HCT116 (cell line): ENCODE measurements at regions not wholly inside any gene's neighbourhood (a gene's known extent, or its start where the extent isn't known, plus 50 kb on each side); places are given as distances from the start of the nearest gene placed in this dataset.

Experiments
- ATAC-seq: fragments of 200-7000 bp; cut with Tn5 transposase; 2 replicates; pipeline ENCODE4 v1.9.1; 2020; ENCODE audit warnings: mild to moderate bottlenecking, moderate library complexity
- BruUV-seq: library from RNA; stranded (reverse); fragments of 400-500 nt; replicated peaks from 2 replicates; lab custom pipeline; 2021; lab: Mats Ljungman, UMichigan
- CTCF ChIA-PET: fragments of 300-600 bp; sonication (Branson Sonifier 250); formaldehyde crosslinking; loops from one replicate; lab custom pipeline; 2021; ENCODE audit warnings: antibody characterized with exemption; lab: Charles Lee
- POLR2A ChIA-PET: fragments of 300-600, 350-600 bp; sonication (Branson Sonifier 250); formaldehyde crosslinking; loops from one replicate; lab custom pipeline; 2021; ENCODE audit warnings: antibody characterized with exemption; lab: Charles Lee
- RAD21 ChIA-PET, 2 experiments: fragments of 300-600 bp; sonication (Branson Sonifier 250); formaldehyde crosslinking; loops; one replicate each; lab custom pipeline; 2023; ENCODE audit warnings: low total read pairs in 2 of 2; ENCODE audit not compliant: uncharacterized antibody in 2 of 2, unreplicated experiment in 2 of 2, low non-redundant PET in 1 of 2; lab: Charles Lee
- DNase-seq: peaks from one replicate; pipeline ENCODE4 v3.0.0-alpha.2; 2010; ENCODE audit warnings: low read depth, low spot score
- H2AFZ ChIP-seq: fragments of 200-600 bp; shearing (Covaris generic), sonication (generic); 2 replicates; pipeline ENCODE4 v1.6.1; 2017; ENCODE audit warnings: low read depth, mixed run types, mixed read lengths, antibody characterized with exemption, low read length; ENCODE audit not compliant: poor library complexity, severe bottlenecking
- H3K27ac ChIP-seq: 2 replicates; pipeline ENCODE4 v1.5.1; 2012; ENCODE audit warnings: low read depth, low read length
- H3K27me3 ChIP-seq: fragments of 200-600 bp; sonication (generic); 2 replicates; pipeline ENCODE4 v1.6.1; 2016; ENCODE audit warnings: mixed run types, low read length, mixed read lengths; ENCODE audit not compliant: insufficient read depth
- H3K36me3 ChIP-seq, 2 experiments: fragments of 200-500 bp in 1 of 2; fragments of 200-600 bp in 1 of 2; sonication (Bioruptor generic) in 1 of 2; sonication (generic) in 1 of 2; 2 replicates each; pipeline versions ENCODE4 v1.5.1 to v1.6.1; 2014 to 2016; ENCODE audit warnings: low read length in 2 of 2, inconsistent platforms in 1 of 2, mixed read lengths in 1 of 2, mixed run types in 1 of 2; ENCODE audit not compliant: insufficient read depth in 2 of 2, control insufficient read depth in 1 of 2
- H3K4me1 ChIP-seq, 2 experiments: fragments of 200-600 bp in 1 of 2; sonication (generic) in 1 of 2; 2 replicates each; pipeline versions ENCODE4 v1.5.1 to v1.6.1; 2012 to 2017; ENCODE audit warnings: low read length in 2 of 2, inconsistent platforms in 1 of 2, mild to moderate bottlenecking in 1 of 2, mixed read lengths in 1 of 2, mixed run types in 1 of 2, moderate library complexity in 1 of 2; ENCODE audit not compliant: insufficient read depth in 2 of 2, control insufficient read depth in 1 of 2
- H3K4me2 ChIP-seq: fragments of 200-600 bp; sonication (generic); 2 replicates; pipeline ENCODE4 v1.6.1; 2017; ENCODE audit warnings: mixed run types, low read length, mixed read lengths
- H3K4me3 ChIP-seq, 2 experiments: fragments of 200-600 bp in 1 of 2; sonication (generic) in 1 of 2; replicated peaks in 1 of 2; 2 replicates each; pipeline ENCODE4 v1.5.1; 2011 to 2016; ENCODE audit warnings: low read length in 2 of 2, control low read depth in 1 of 2, low read depth in 1 of 2, mild to moderate bottlenecking in 1 of 2, mixed read lengths in 1 of 2, mixed run types in 1 of 2
- H3K79me2 ChIP-seq: fragments of 200-600 bp; sonication (generic); 2 replicates; pipeline ENCODE4 v1.6.1; 2017; ENCODE audit warnings: mild to moderate bottlenecking, mixed run types, low read length, moderate library complexity, mixed read lengths; ENCODE audit not compliant: insufficient read depth
- H3K9ac ChIP-seq: fragments of 200-600 bp; sonication (generic); 2 replicates; pipeline ENCODE4 v1.6.1; 2016; ENCODE audit warnings: low read length, mixed read lengths
- H3K9me2 ChIP-seq: fragments of 200-600 bp; sonication (generic), shearing (Covaris generic); 2 replicates; pipeline ENCODE4 v1.6.1; 2017; ENCODE audit warnings: mixed run types, mild to moderate bottlenecking, moderate library complexity; ENCODE audit not compliant: insufficient read depth
- H3K9me3 ChIP-seq, 2 experiments: fragments of 200-500 bp in 1 of 2; fragments of 200-600 bp in 1 of 2; sonication (Bioruptor generic) in 1 of 2; sonication (generic) in 1 of 2; 2 replicates each; pipeline ENCODE4 v1.6.1; 2014 to 2017; ENCODE audit warnings: low read length in 2 of 2, mixed read lengths in 2 of 2, inconsistent platforms in 1 of 2, low read depth in 1 of 2, mild to moderate bottlenecking in 1 of 2, mixed run types in 1 of 2, moderate library complexity in 1 of 2; ENCODE audit not compliant: control insufficient read depth in 1 of 2, insufficient read depth in 1 of 2
- H4K20me1 ChIP-seq: fragments of 200-600 bp; sonication (generic), shearing (Covaris generic); 2 replicates; pipeline ENCODE4 v1.6.1; 2017; ENCODE audit warnings: mixed run types, mild to moderate bottlenecking, moderate library complexity; ENCODE audit not compliant: insufficient read depth
- CBX3 ChIP-seq: IDR thresholded peaks from 2 replicates; pipeline ENCODE4 v1.6.1; 2012; ENCODE audit warnings: low read depth
- CEBPB ChIP-seq: IDR thresholded peaks from 2 replicates; pipeline ENCODE4 v1.6.1; 2012; ENCODE audit warnings: low read depth
- ELF1 ChIP-seq: IDR thresholded peaks from 2 replicates; pipeline ENCODE4 v1.6.1; 2012; ENCODE audit warnings: low read depth, borderline replicate concordance
- EZH2 ChIP-seq: fragments of 200-600 bp; sonication (generic); IDR thresholded peaks from 2 replicates; pipeline ENCODE4 v1.6.1; 2017; ENCODE audit warnings: antibody characterized with exemption, mixed run types
- EZH2phosphoT487 ChIP-seq: fragments of 200-600 bp; IDR thresholded peaks from 2 replicates; pipeline ENCODE4 v1.6.1; 2018; ENCODE audit warnings: antibody characterized with exemption, borderline replicate concordance
- FOSL1 ChIP-seq: IDR thresholded peaks from 2 replicates; pipeline ENCODE4 v1.6.1; 2012; ENCODE audit warnings: low read depth
- POLR2AphosphoS5 ChIP-seq: IDR thresholded peaks from 2 replicates; pipeline ENCODE4 v1.6.1; 2011; ENCODE audit warnings: mild to moderate bottlenecking, low read depth, low read length, moderate library complexity
- RAD21 ChIP-seq: IDR thresholded peaks from 2 replicates; pipeline ENCODE4 v1.6.1; 2012; ENCODE audit warnings: low read depth, mild to moderate bottlenecking
- SP1 ChIP-seq: IDR thresholded peaks from 2 replicates; pipeline ENCODE4 v1.6.1; 2012; ENCODE audit warnings: low read depth
- SRF ChIP-seq: IDR thresholded peaks from 2 replicates; pipeline ENCODE4 v1.6.1; 2012; ENCODE audit warnings: low read depth
- TCF7L2 ChIP-seq: IDR thresholded peaks from 2 replicates; pipeline ENCODE4 v1.7.0; 2011; ENCODE audit warnings: borderline replicate concordance, inconsistent platforms; ENCODE audit not compliant: insufficient read depth, insufficient read length; ENCODE audit errors: extremely low read depth
- ZNF274 ChIP-seq: fragments of 200-500 bp; sonication (Bioruptor generic); IDR thresholded peaks from 2 replicates; pipeline ENCODE4 v1.6.1; 2014; ENCODE audit warnings: mild to moderate bottlenecking, low read depth, low read length, inconsistent platforms
- intact Hi-C: fragments of 100-400 bp; cut with micrococcal nuclease; formaldehyde crosslinking; loops from 2 replicates; pipeline ENCODE4 v1.10.0; 2022
- TF ChIP-seq, protein P1 (sequence below): IDR thresholded peaks from 2 replicates; pipeline ENCODE4 v1.6.1; 2012
- TF ChIP-seq, protein P2 (sequence below), 3 experiments: fragments of 200-600 bp in 1 of 3; sonication (generic) in 1 of 3; IDR thresholded peaks in 2 of 3; conservative IDR thresholded peaks in 1 of 3; 2 replicates each; pipeline ENCODE4 v1.5.1; 2012 to 2017; ENCODE audit warnings: low read depth in 2 of 3, low read length in 2 of 3, antibody characterized with exemption in 1 of 3, borderline replicate concordance in 1 of 3, control low read depth in 1 of 3, mild to moderate bottlenecking in 1 of 3, mixed read lengths in 1 of 3, mixed run types in 1 of 3, moderate library complexity in 1 of 3; ENCODE audit not compliant: insufficient read depth in 1 of 3
- TF ChIP-seq, protein P3 (sequence below): IDR thresholded peaks from 2 replicates; pipeline ENCODE4 v1.6.1; 2012; ENCODE audit warnings: low read depth
- TF ChIP-seq, protein P4 (sequence below): IDR thresholded peaks from 2 replicates; pipeline ENCODE4 v1.6.1; 2012
- TF ChIP-seq, protein P5 (sequence below): IDR thresholded peaks from 2 replicates; pipeline ENCODE4 v1.6.1; 2011; ENCODE audit warnings: mild to moderate bottlenecking, low read length, moderate library complexity; ENCODE audit not compliant: insufficient replicate concordance; ENCODE audit errors: extremely low read depth

DNA sequence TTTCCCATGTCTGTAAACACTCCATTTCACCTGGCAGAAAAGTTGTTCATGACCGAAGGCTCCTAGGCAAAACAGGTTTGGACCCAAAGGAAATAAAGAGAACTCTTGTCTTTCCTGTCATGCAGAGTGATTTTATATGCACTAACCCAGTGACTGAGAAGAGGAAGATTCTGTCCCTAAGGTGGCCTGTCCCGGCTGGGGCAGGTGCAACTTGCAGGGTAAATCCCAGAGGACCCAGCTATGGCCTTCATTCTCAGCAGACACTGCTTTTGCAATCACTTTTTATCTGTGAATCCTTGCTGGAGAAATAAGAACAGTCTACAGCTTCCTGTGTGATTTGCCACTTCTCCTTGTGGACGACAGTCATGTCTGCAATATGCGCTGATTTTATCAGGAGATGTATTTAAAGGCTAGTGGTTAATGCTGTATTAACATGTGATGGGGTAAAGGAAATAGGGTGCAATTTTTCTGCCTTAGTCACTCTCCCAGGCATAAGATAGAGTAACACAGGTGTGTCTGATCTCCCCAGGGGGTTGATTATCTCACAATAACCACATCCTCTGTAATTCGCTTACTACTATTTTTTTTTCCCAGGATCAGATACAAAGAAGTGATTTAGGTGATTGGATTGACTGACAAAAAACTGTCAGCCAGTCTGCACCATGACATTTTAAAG lies 696.8 kb upstream of the SOX9 start:
- Histone ChIP-seq H3K27me3 (no peaks in the 10 kb centered on the region), H3K9me3 (peaks cover 0 to 6% of the 10 kb centered on the region in 2 experiments; a peak in 1 of 4 replicates), H3K4me2 (peak overlapping the region; percentile 63), H2AFZ (peak overlapping the region; percentile 76), H3K36me3 (peaks cover 0 to 11% of the 10 kb centered on the region in 2 experiments; a peak in 1 of 4 replicates), H3K9me2 (no peaks in the 10 kb centered on the region), H3K4me3 (peak overlapping the region in 1 of 2 experiments; percentile 12; a peak in 2 of 4 replicates), H4K20me1 (no peaks in the 10 kb centered on the region), H3K9ac (peak overlapping the region; percentile 46), H3K4me1 (peaks cover 19 to 28% of the 10 kb centered on the region in 2 experiments), H3K79me2 (no peaks in the 10 kb centered on the region), H3K27ac (peak overlapping the region; percentile 60)
- ATAC-seq: peak; percentile 95
- peak; percentile 98 for DNase-seq
- intact Hi-C loops: loop anchor here (1.0 to 10.0 kb wide), 2 partner anchors 11 to 61 kb away; no protein-coding TSS in a partner anchor
- CTCF ChIA-PET: no interaction called here
- RAD21 ChIA-PET: no interaction called here
- no TSS peak for BruUV-seq
- POLR2A ChIA-PET: interaction anchor here (1.2 kb wide), 1 partner anchor 12 kb away, joined by 3 read pairs; no protein-coding TSS in a partner anchor
- TF ChIP-seq, protein P1, sequence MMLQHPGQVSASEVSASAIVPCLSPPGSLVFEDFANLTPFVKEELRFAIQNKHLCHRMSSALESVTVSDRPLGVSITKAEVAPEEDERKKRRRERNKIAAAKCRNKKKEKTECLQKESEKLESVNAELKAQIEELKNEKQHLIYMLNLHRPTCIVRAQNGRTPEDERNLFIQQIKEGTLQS: peak; percentile 79
- TF ChIP-seq FOSL1 (peak; percentile 97), POLR2AphosphoS5 (peak; percentile 51), TCF7L2 (peak; percentile 93), RAD21 (peak; percentile 40; the same call in 1 of the 2 replicates), CEBPB (peak; percentile 94), EZH2 (no peak), SRF (peak; percentile 73), CBX3 (peak; percentile 93), ZNF274 (no peak), ELF1 (no peak; the same call in 1 of the 2 replicates), EZH2phosphoT487 (no peak), SP1 (peak; percentile 98)
- TF ChIP-seq, protein P2, sequence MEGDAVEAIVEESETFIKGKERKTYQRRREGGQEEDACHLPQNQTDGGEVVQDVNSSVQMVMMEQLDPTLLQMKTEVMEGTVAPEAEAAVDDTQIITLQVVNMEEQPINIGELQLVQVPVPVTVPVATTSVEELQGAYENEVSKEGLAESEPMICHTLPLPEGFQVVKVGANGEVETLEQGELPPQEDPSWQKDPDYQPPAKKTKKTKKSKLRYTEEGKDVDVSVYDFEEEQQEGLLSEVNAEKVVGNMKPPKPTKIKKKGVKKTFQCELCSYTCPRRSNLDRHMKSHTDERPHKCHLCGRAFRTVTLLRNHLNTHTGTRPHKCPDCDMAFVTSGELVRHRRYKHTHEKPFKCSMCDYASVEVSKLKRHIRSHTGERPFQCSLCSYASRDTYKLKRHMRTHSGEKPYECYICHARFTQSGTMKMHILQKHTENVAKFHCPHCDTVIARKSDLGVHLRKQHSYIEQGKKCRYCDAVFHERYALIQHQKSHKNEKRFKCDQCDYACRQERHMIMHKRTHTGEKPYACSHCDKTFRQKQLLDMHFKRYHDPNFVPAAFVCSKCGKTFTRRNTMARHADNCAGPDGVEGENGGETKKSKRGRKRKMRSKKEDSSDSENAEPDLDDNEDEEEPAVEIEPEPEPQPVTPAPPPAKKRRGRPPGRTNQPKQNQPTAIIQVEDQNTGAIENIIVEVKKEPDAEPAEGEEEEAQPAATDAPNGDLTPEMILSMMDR (IDR thresholded peaks at IDR 0.05 in 2 of 3, conservative IDR thresholded peaks at IDR 0.05 in 1 of 3; ENCODE audit: borderline replicate concordance in 1 of 3, insufficient read depth in 1 of 3, low read depth in 2 of 3, low read length in 2 of 3): peak in 2 of 3 experiments; percentile 8 to 10; a peak in 2 of 6 replicates
- TF ChIP-seq, protein P3, sequence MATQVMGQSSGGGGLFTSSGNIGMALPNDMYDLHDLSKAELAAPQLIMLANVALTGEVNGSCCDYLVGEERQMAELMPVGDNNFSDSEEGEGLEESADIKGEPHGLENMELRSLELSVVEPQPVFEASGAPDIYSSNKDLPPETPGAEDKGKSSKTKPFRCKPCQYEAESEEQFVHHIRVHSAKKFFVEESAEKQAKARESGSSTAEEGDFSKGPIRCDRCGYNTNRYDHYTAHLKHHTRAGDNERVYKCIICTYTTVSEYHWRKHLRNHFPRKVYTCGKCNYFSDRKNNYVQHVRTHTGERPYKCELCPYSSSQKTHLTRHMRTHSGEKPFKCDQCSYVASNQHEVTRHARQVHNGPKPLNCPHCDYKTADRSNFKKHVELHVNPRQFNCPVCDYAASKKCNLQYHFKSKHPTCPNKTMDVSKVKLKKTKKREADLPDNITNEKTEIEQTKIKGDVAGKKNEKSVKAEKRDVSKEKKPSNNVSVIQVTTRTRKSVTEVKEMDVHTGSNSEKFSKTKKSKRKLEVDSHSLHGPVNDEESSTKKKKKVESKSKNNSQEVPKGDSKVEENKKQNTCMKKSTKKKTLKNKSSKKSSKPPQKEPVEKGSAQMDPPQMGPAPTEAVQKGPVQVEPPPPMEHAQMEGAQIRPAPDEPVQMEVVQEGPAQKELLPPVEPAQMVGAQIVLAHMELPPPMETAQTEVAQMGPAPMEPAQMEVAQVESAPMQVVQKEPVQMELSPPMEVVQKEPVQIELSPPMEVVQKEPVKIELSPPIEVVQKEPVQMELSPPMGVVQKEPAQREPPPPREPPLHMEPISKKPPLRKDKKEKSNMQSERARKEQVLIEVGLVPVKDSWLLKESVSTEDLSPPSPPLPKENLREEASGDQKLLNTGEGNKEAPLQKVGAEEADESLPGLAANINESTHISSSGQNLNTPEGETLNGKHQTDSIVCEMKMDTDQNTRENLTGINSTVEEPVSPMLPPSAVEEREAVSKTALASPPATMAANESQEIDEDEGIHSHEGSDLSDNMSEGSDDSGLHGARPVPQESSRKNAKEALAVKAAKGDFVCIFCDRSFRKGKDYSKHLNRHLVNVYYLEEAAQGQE: no peak
- TF ChIP-seq, protein P4, sequence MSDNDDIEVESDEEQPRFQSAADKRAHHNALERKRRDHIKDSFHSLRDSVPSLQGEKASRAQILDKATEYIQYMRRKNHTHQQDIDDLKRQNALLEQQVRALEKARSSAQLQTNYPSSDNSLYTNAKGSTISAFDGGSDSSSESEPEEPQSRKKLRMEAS: peak; percentile 83
- TF ChIP-seq, protein P5, sequence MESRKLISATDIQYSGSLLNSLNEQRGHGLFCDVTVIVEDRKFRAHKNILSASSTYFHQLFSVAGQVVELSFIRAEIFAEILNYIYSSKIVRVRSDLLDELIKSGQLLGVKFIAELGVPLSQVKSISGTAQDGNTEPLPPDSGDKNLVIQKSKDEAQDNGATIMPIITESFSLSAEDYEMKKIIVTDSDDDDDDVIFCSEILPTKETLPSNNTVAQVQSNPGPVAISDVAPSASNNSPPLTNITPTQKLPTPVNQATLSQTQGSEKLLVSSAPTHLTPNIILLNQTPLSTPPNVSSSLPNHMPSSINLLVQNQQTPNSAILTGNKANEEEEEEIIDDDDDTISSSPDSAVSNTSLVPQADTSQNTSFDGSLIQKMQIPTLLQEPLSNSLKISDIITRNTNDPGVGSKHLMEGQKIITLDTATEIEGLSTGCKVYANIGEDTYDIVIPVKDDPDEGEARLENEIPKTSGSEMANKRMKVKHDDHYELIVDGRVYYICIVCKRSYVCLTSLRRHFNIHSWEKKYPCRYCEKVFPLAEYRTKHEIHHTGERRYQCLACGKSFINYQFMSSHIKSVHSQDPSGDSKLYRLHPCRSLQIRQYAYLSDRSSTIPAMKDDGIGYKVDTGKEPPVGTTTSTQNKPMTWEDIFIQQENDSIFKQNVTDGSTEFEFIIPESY: peak; percentile 86
